Testis (tissue), 2 donors: ENCODE measurements at regions not wholly inside any gene's neighbourhood (a gene's known extent, or its start where the extent isn't known, plus 50 kb on each side); places are given as distances from the start of the nearest gene placed in this dataset.

Source experiments
- POLR2A ChIP-seq: fragments of 450-650 bp; IDR thresholded peaks from one replicate; pipeline ENCODE4 v1.6.1; 2017; ENCODE audit warnings: antibody characterized with exemption, mild to moderate bottlenecking, moderate library complexity
- TF ChIP-seq, protein P1 (sequence below), 3 experiments: fragments of 450-650 bp in 2 of 3; fragments of 200-600 bp in 1 of 3; sonication (generic) in 1 of 3; IDR thresholded peaks; one replicate each; pipeline ENCODE4 v1.5.1; 2016 to 2019; ENCODE audit warnings: antibody characterized with exemption in 3 of 3, mild to moderate bottlenecking in 2 of 3, moderate library complexity in 1 of 3

DNA sequence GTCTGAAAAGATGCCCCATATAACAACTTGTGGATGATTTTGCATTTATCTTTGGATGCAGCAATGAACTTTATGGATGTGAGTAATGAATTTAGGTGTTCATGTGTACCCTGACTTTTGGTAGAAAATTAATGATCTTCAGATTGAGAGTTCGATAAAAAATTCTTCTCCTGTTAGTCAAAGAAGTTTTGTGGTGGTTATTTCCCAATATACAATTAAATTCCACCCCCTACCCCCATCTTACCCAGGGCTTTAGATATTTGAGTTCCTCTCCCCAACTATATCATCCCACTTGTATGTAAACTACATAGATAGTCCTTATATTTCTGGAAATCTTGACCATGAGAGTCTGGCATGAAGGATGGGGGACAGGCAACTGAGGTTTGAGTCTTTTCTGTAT is 126.1 kb upstream of the ALDH1A3 start:
- TF ChIP-seq, protein P1, sequence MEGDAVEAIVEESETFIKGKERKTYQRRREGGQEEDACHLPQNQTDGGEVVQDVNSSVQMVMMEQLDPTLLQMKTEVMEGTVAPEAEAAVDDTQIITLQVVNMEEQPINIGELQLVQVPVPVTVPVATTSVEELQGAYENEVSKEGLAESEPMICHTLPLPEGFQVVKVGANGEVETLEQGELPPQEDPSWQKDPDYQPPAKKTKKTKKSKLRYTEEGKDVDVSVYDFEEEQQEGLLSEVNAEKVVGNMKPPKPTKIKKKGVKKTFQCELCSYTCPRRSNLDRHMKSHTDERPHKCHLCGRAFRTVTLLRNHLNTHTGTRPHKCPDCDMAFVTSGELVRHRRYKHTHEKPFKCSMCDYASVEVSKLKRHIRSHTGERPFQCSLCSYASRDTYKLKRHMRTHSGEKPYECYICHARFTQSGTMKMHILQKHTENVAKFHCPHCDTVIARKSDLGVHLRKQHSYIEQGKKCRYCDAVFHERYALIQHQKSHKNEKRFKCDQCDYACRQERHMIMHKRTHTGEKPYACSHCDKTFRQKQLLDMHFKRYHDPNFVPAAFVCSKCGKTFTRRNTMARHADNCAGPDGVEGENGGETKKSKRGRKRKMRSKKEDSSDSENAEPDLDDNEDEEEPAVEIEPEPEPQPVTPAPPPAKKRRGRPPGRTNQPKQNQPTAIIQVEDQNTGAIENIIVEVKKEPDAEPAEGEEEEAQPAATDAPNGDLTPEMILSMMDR (IDR thresholded peaks at IDR 0.05): no peak
- no peak for TF ChIP-seq POLR2A
